GM19240 (cell line): ENCODE measurements at regions not wholly inside any gene's neighbourhood (a gene's known extent, or its start where the extent isn't known, plus 50 kb on each side); places are given as distances from the start of the nearest gene placed in this dataset.

Experiments
- DNase-seq: peaks from one replicate; pipeline ENCODE4 v3.0.0; 2011; ENCODE audit warnings: low spot score; ENCODE audit not compliant: insufficient read length

GRCh38 chr7:86972072-86972471 lies 87.4 kb downstream of the ELAPOR2 start:
- no peak for DNase-seq

GRCh38 chr7:86970986-86971385 lies 88.5 kb downstream of the ELAPOR2 start:
- DNase-seq = no peak

- DNase-seq = no peak
Measured at GRCh38 chr7:86970547-86970946, 88.9 kb downstream of the ELAPOR2 start.

GRCh38 chr7:86969865-86970264 lies 89.6 kb downstream of the ELAPOR2 start:
- no peak for DNase-seq

GRCh38 chr7:86968618-86969017 lies 90.8 kb downstream of the ELAPOR2 start:
- DNase-seq = no peak

GRCh38 chr7:86966916-86967315 lies 92.5 kb downstream of the ELAPOR2 start:
- DNase-seq = no peak

- DNase-seq = no peak
Measured at GRCh38 chr7:86965727-86966120, 93.7 kb downstream of the ELAPOR2 start.

GRCh38 chr7:86964973-86965726 lies 94.3 kb downstream of the ELAPOR2 start:
- no peak for DNase-seq

GRCh38 chr7:86963599-86964230 lies 95.7 kb downstream of the ELAPOR2 start:
- no peak for DNase-seq

GRCh38 chr7:86962623-86963022 lies 96.8 kb downstream of the ELAPOR2 start:
- DNase-seq = no peak

GRCh38 chr7:86961686-86962085 lies 97.8 kb downstream of the ELAPOR2 start:
- no peak for DNase-seq

GRCh38 chr7:86958380-86958779 lies 101.1 kb downstream of the ELAPOR2 start:
- no peak for DNase-seq

- no peak for DNase-seq
Measured at GRCh38 chr7:86956567-86956966, 102.9 kb downstream of the ELAPOR2 start.

- no peak for DNase-seq
Measured at GRCh38 chr7:86955895-86956503, 103.5 kb downstream of the ELAPOR2 start.

GRCh38 chr7:86954971-86955370 lies 104.5 kb downstream of the ELAPOR2 start:
- DNase-seq = no peak

- no peak for DNase-seq
Measured at GRCh38 chr7:86953653-86954336, 105.7 kb downstream of the ELAPOR2 start.

GRCh38 chr7:86953219-86953618 lies 106.2 kb downstream of the ELAPOR2 start:
- DNase-seq = no peak

- DNase-seq = no peak
Measured at GRCh38 chr7:86951895-86952294, 107.6 kb downstream of the ELAPOR2 start.

GRCh38 chr7:86950944-86951343 lies 108.5 kb downstream of the ELAPOR2 start:
- no peak for DNase-seq

GRCh38 chr7:86950360-86950759 lies 109.1 kb downstream of the ELAPOR2 start:
- no peak for DNase-seq

- no peak for DNase-seq
Measured at GRCh38 chr7:86949779-86950260, 109.6 kb downstream of the ELAPOR2 start.
